DMS79 treated with DMSO at 0.1 percent for 48 hours (cell line): ENCODE measurements at regions not wholly inside any gene's neighbourhood (a gene's known extent, or its start where the extent isn't known, plus 50 kb on each side); places are given as distances from the start of the nearest gene placed in this dataset.

Experiments
- DNase-seq: peaks from one replicate; lab custom pipeline; 2025; lab: John Stamatoyannopoulos, UW

GRCh38 chr15:70264014-70264582 is 166.4 kb upstream of the TLE3 start:
- DNase-seq, result peak; percentile 48

GRCh38 chr15:70262591-70263274 is 165.0 kb upstream of the TLE3 start:
- DNase-seq, result no peak

- DNase-seq, result no peak
Measured at GRCh38 chr15:70262171-70262570, 164.5 kb upstream of the TLE3 start.

GRCh38 chr15:70261083-70261482 is 163.4 kb upstream of the TLE3 start:
- DNase-seq, result no peak

- no peak for DNase-seq
Measured at GRCh38 chr15:70260580-70260979, 162.9 kb upstream of the TLE3 start.

- DNase-seq, result no peak
Measured at GRCh38 chr15:70259640-70260508, 162.2 kb upstream of the TLE3 start.

- DNase-seq, result no peak
Measured at GRCh38 chr15:70259028-70259424, 161.3 kb upstream of the TLE3 start.

- DNase-seq, result no peak
Measured at GRCh38 chr15:70258369-70259027, 160.8 kb upstream of the TLE3 start.

GRCh38 chr15:70257573-70258248 is 160.0 kb upstream of the TLE3 start:
- no peak for DNase-seq

- no peak for DNase-seq
Measured at GRCh38 chr15:70257047-70257446, 159.3 kb upstream of the TLE3 start.

GRCh38 chr15:70254311-70254869 is 156.7 kb upstream of the TLE3 start:
- DNase-seq, result no peak

- DNase-seq, result no peak
Measured at GRCh38 chr15:70253461-70254156, 155.9 kb upstream of the TLE3 start.

- DNase-seq, result no peak
Measured at GRCh38 chr15:70252951-70253320, 155.2 kb upstream of the TLE3 start.

- DNase-seq, result peak; percentile 63
Measured at GRCh38 chr15:70252056-70252950, 154.6 kb upstream of the TLE3 start.

GRCh38 chr15:70251246-70251990 is 153.7 kb upstream of the TLE3 start:
- DNase-seq, result no peak

GRCh38 chr15:70250208-70251201 is 152.8 kb upstream of the TLE3 start:
- no peak for DNase-seq

- DNase-seq, result no peak
Measured at GRCh38 chr15:70249616-70250015, 151.9 kb upstream of the TLE3 start.
